ENCODE measurements at regions not wholly inside any gene's neighbourhood (a gene's known extent, or its start where the extent isn't known, plus 50 kb on each side); places are given as distances from the start of the nearest gene placed in this dataset.

- DNase-seq = no peak
These were observed 87.0 kb upstream of the CCNH start for GRCh38 chr5:87499478-87500410.

Measured in CD4-positive, alpha-beta T cell treated with Interleukin-17A for 1 hour (primary cell).